Lung (tissue), 11 donors: ENCODE measurements at regions not wholly inside any gene's neighbourhood (a gene's known extent, or its start where the extent isn't known, plus 50 kb on each side); places are given as distances from the start of the nearest gene placed in this dataset.

Experiments used
- ATAC-seq: fragments of 200-7000 bp; cut with Tn5 transposase; one replicate; pipeline ENCODE4 v1.9.1; 2020; ENCODE audit warnings: moderate number of reproducible peaks; ENCODE audit not compliant: insufficient read depth, low FRiP score
- DNase-seq, 3 donors: peaks; one replicate each; pipeline ENCODE4 v3.0.0-alpha.2; 2013 to 2017
- H3K27ac ChIP-seq, 2 donors: one replicate each; pipeline ENCODE4 v1.5.1; 2013; ENCODE audit warnings: mild to moderate bottlenecking in 2 of 2, moderate library complexity in 2 of 2, control low read depth in 1 of 2, inconsistent platforms in 1 of 2, low read depth in 1 of 2, low read length in 1 of 2
- H3K27me3 ChIP-seq, 3 donors: one replicate each; pipeline ENCODE4 v1.5.1; 2013; ENCODE audit warnings: low read length in 2 of 3; ENCODE audit not compliant: control insufficient read depth in 3 of 3, insufficient read depth in 3 of 3
- H3K36me3 ChIP-seq, 4 donors: one replicate each; pipeline ENCODE4 v1.5.1; 2013; ENCODE audit warnings: low read length in 4 of 4, mild to moderate bottlenecking in 1 of 4, moderate library complexity in 1 of 4; ENCODE audit not compliant: control insufficient read depth in 4 of 4, insufficient read depth in 4 of 4
- H3K4me1 ChIP-seq, 5 donors: one replicate each; pipeline ENCODE4 v1.5.1; 2013; ENCODE audit warnings: low read length in 5 of 5, mild to moderate bottlenecking in 2 of 5, moderate library complexity in 1 of 5; ENCODE audit not compliant: control insufficient read depth in 5 of 5, insufficient read depth in 5 of 5
- H3K4me3 ChIP-seq: one replicate; pipeline ENCODE4 v1.5.1; 2013; ENCODE audit warnings: mild to moderate bottlenecking, control low read depth, moderate library complexity
- H3K9ac ChIP-seq, 2 donors: one replicate each; pipeline ENCODE4 v1.5.1; 2013; ENCODE audit warnings: low read length in 2 of 2, control low read depth in 1 of 2; ENCODE audit not compliant: insufficient read depth in 1 of 2
- H3K9me3 ChIP-seq, 4 donors: one replicate each; pipeline ENCODE4 v1.5.1; 2013; ENCODE audit warnings: low read length in 3 of 4, mild to moderate bottlenecking in 1 of 4, moderate library complexity in 1 of 4; ENCODE audit not compliant: control insufficient read depth in 4 of 4, insufficient read depth in 3 of 4
- CTCF ChIP-seq: IDR thresholded peaks from 2 replicates; pipeline ENCODE4 v1.5.1; 2012; ENCODE audit warnings: mild to moderate bottlenecking; ENCODE audit errors: control extremely low read depth, extremely low read depth
- WGBS, 2 donors: extraction: QIAGEN DNeasy Blood & Tissue Kit; methylation state at CpG; one replicate each; pipeline ENCODE4 v1.1.7; 2013; 5-methylcytosine and 5-hydroxymethylcytosine counted together
- donor health status: control.
- donor health status: control.
- donor health status: Bipolar disorder and iron deficiency.
- donor health status: healthy.
- donor health status: DM: yes; HTN: yes; CAD: no.

- H3K27ac ChIP-seq: no peak overlapping the region
- no peak overlapping the region for H3K4me3 ChIP-seq
- no peaks in the 10 kb centered on the region for H3K4me1 ChIP-seq
- H3K36me3 ChIP-seq: no peaks in the 10 kb centered on the region
- TF ChIP-seq CTCF: no peak
- H3K9ac ChIP-seq: no peak overlapping the region
- H3K27me3 ChIP-seq: no peaks in the 10 kb centered on the region
- 91 to 92% methylated on average over 1 of the region's 1 CpG for WGBS, 2 donors
- no peak for DNase-seq
- no peak for ATAC-seq
- H3K9me3 ChIP-seq: no peaks in the 10 kb centered on the region
These were observed 109.8 kb upstream of the PALS2 start for GRCh38 chr7:24463474-24463873.

GRCh38 chr7:24464861-24465260, 108.4 kb upstream of the PALS2 start:
- no peak overlapping the region for H3K9ac ChIP-seq
- 29 to 48% methylated on average over 3 of the region's 3 CpGs for WGBS, 2 donors
- no peak overlapping the region for H3K27ac ChIP-seq
- no peaks in the 10 kb centered on the region for H3K36me3 ChIP-seq
- ATAC-seq (no peak), DNase-seq (no peak)
- no peaks in the 10 kb centered on the region for H3K9me3 ChIP-seq
- TF ChIP-seq CTCF: no peak
- no peak overlapping the region for H3K4me3 ChIP-seq
- no peaks in the 10 kb centered on the region for H3K27me3 ChIP-seq
- no peaks in the 10 kb centered on the region for H3K4me1 ChIP-seq

GRCh38 chr7:24466168-24466768, 107.0 kb upstream of the PALS2 start:
- Histone ChIP-seq H3K9me3 (no peaks in the 10 kb centered on the region), H3K27me3 (no peaks in the 10 kb centered on the region), H3K27ac (no peak overlapping the region), H3K36me3 (no peaks in the 10 kb centered on the region), H3K9ac (no peak overlapping the region), H3K4me1 (no peaks in the 10 kb centered on the region), H3K4me3 (no peak overlapping the region)
- TF ChIP-seq CTCF: no peak
- DNase-seq: no peak
- whole genome bisulfite sequencing, 2 donors: 74 to 86% methylated on average over 3 of the region's 3 CpGs
- ATAC-seq: no peak

GRCh38 chr7:24469118-24469517, 104.1 kb upstream of the PALS2 start:
- H3K9ac ChIP-seq: no peak overlapping the region
- no peak for TF ChIP-seq CTCF
- ATAC-seq (no peak), DNase-seq (no peak)
- H3K27me3 ChIP-seq: no peaks in the 10 kb centered on the region
- no peaks in the 10 kb centered on the region for H3K36me3 ChIP-seq
- H3K4me3 ChIP-seq: no peak overlapping the region
- no peak overlapping the region for H3K27ac ChIP-seq
- no peaks in the 10 kb centered on the region for H3K9me3 ChIP-seq
- WGBS, 2 donors: 77 to 92% methylated on average over 2 of the region's 2 CpGs
- no peaks in the 10 kb centered on the region for H3K4me1 ChIP-seq
